ENCODE measurements at regions not wholly inside any gene's neighbourhood (a gene's known extent, or its start where the extent isn't known, plus 50 kb on each side); places are given as distances from the start of the nearest gene placed in this dataset.

DNA sequence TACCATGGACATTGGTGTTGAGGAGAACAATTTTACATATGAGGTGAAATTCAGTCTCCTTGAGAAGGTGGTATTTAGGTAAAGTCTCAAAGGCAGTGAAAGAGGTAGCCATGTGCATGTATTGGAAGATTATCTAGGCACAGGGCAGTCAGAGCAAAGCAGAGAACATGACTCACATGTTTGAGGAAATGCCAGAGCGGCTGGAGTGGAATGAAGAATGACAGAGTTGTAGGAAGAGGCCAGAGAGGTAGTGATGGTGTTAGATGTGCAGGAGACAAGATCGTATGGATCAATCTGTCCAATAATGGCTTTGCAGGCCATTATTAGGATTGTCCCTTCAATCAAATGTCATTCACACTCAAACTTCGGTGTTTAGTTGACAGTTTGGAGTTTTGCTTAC lies 449.4 kb upstream of the PTCHD4 start:
- TF ChIP-seq POLR2A (IDR thresholded peaks at IDR 0.05; ENCODE audit: low read depth, low read length) = no peak
- no peak for TF ChIP-seq TAF1 (IDR thresholded peaks at IDR 0.05; ENCODE audit: borderline replicate concordance, low read depth, low read length)
- no peak for TF ChIP-seq POLR2AphosphoS5 (IDR thresholded peaks at IDR 0.05; ENCODE audit: low read depth, low read length)
